ENCODE measurements at regions not wholly inside any gene's neighbourhood (a gene's known extent, or its start where the extent isn't known, plus 50 kb on each side); places are given as distances from the start of the nearest gene placed in this dataset.
"Not testable (repeated sequence)": the region's sequence is repeated elsewhere in the genome, so short reads cannot be mapped to it uniquely, and the experiment has no call there.

- DNase-seq: not testable (repeated sequence)
These were observed 344.3 kb upstream of the COL8A1 start for GRCh38 chr3:99294092-99294491.

DNA sequence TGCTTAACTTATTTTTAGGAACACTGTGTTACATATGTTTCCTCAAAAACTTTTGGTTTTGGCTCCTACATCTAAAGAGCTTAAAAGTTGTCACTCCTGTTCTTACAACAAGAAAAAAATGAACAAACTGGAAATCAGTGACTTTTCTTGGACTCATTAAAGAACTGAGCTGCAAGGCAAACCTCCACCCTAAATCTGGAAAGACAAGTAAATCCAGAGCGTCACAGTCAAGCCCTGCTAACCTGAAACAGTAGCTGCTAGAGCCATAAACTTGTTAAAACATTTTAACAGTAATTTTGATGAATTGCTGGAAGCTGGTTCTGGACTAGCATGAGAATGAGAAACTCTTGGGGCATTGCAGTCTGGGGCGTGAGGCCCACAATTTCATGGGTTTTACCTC is 350.5 kb upstream of the COL8A1 start:
- no peak for DNase-seq

- DNase-seq: no peak
These were observed 352.0 kb upstream of the COL8A1 start for GRCh38 chr3:99286266-99286845.

- no peak for DNase-seq
These were observed 368.3 kb upstream of the DCBLD2 start for GRCh38 chr3:99269606-99270351.

DNA sequence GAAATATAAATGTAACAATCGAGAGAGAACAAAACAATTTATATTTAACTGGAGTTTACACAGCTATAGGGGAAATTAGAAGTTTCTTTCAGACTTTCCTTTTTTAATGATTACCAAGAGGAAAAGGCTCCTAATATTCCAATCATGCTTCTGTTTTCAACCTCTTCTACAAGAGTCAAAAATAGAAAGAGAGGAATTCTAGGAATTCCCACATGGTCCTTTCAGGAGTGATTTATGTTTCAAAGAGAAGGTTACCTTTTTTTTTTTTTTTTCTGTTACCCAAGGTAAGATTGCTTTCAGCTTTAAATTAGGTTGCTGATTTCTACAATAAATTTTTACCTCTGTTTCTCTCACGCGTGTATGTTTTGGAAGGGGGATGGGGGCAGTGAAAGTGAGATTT is 355.3 kb upstream of the DCBLD2 start:
- no peak for DNase-seq

DNA sequence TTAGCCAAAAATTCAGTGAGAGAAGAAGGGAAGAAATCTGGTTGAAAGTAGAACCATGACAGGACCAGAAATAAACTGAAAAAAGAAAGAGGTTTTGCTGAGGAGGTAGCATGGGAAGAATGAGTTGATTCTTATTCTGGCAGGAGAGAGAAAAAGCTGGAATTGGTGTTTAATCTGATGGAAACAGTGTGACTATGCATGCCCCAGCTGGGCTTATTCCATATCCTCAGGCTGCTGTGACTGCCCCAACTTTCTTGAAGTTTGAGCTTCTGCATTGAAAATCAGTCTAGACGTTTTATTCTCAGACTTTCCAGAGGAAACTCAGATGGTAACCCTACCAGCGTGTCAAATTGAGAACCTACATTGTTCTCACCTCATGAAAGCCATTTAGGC is 352.5 kb upstream of the DCBLD2 start:
- DNase-seq: no peak

- no peak for DNase-seq
These were observed 349.4 kb upstream of the DCBLD2 start for GRCh38 chr3:99250821-99251355.

- DNase-seq: no peak
These were observed 348.8 kb upstream of the DCBLD2 start for GRCh38 chr3:99250272-99250671.

DNA sequence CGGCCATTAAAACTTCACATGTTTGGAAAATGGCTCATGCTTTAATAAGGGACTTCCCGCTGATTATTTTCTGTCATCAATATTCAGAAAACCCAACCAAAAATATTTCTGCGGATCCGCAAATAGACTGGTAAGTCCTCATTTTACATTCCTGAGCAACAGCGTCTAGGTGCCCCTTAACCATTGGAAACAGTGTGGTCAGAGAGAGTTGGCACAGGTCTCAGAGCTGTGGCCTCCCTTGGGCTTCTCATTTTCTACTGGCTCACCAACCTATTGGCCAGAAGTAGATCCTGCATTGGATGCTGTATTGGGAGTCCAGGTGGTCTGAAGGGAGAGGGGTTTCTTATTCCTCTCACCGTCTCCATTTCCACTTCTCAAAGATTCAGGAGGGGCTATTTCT is 348.1 kb upstream of the DCBLD2 start:
- no peak for DNase-seq

- DNase-seq: no peak
These were observed 347.4 kb upstream of the DCBLD2 start for GRCh38 chr3:99248913-99249312.

DNA sequence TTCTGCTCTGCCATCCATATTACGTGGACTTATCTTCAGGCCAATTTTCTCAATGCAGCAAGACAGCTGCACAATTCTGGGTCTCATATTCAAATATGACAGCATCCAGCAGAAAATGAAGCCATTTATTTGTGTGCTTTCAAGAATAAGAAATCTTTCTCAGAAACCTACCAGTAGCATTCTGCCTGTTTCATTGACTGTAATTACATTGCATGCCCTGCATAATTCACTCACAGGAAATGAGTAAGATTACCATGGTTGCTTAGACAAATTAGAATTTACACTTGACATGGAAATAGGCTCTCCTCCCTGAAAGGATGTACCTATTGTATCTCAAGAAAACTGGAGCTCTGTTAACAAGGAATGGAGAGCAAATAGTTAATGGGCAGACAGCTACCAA is 346.6 kb upstream of the DCBLD2 start:
- DNase-seq: no peak

- DNase-seq: no peak
These were observed 344.6 kb upstream of the DCBLD2 start for GRCh38 chr3:99246010-99246654.

- DNase-seq: no peak
These were observed 340.8 kb upstream of the DCBLD2 start for GRCh38 chr3:99242271-99242670.

DNA sequence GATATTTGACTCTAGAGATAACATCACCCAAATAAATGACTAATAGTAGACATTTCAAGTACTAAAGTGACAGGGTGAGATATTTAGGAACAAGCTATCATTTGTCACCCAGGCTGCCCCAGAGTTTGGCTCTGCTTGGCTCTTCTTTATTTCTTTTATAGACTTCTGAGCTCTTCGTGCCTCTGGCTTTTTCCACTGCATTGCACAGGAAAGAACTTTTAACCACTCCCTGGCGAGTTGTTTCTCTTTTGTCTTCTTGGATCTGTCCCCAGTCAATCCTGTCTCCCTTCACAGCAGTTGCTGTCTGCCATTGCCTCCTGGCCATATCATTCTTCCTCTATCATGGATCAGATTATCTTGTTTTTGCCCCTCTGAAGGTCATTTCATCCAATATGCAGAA is 339.2 kb upstream of the DCBLD2 start:
- no peak for DNase-seq

DNA sequence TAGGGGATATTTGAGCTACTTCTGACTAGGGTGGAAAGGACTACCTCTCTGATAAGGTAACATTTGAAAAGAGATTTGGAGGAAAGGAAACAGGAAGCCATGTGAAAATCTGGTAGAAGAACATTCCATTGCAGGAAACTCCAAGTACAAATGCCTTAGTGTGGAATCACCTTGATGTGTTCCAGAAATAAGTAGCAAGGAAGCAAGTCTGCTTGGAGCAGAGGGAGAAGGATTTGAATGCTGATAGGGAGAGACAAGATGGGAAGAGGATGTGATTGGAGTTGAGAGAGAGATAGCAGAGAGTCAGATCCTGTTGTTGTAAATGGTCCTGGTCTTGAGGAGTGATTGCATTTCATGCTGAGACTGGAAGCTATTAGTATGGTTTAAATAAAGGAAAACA is 335.1 kb upstream of the DCBLD2 start:
- DNase-seq: no peak

GRCh38 chr3:99232696-99233095 is 331.2 kb upstream of the DCBLD2 start:
- no peak for DNase-seq

- no peak for DNase-seq
These were observed 317.0 kb upstream of the DCBLD2 start for GRCh38 chr3:99218468-99218867.

DNA sequence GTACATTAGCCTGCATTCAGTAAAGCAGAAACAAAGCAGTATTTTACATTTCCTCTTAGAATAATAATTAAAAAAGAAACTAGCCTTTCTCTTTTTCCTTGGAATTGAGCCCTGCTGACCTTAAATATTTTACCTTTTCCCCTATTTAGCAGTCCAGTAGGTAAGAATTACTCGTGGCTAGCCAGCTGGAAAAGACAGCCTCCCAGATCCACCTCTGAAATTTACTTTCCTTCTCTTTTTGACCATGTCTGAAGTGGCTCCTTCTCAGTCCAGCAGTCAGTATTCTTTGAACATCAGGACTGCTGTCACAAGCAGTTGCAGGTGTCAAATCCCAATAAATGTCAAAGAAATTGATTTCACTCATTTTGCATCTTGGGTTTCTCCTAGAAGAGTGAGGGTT is 311.5 kb upstream of the DCBLD2 start:
- DNase-seq: no peak

GRCh38 chr3:99211309-99211708 is 309.8 kb upstream of the DCBLD2 start:
- DNase-seq: no peak

GRCh38 chr3:99199021-99199420 is 297.5 kb upstream of the DCBLD2 start:
- DNase-seq: no peak

GRCh38 chr3:99191186-99191585 is 289.7 kb upstream of the DCBLD2 start:
- DNase-seq: no peak

- no peak for DNase-seq
These were observed 287.4 kb upstream of the DCBLD2 start for GRCh38 chr3:99188936-99189335.

DNA sequence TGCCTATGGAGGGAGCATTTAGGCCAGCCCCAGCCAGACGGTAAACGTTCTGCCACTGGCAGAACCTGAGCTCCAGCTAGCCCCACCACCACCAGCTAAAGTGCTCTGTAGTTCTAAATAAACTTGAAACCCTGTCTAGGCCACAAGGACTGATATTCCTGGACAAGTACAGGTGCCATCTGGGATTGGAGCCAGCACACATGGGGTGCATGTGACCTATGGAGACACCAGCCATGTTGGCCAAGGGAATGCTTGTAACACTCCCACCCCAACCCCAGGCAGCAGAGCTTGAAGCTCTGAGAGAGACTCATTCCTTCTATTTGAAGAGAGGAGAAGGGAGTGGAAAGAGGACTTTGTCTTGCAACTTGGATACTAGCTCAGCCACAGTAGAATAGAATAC is 284.5 kb upstream of the DCBLD2 start:
- DNase-seq: no peak
